Vagina (tissue), 2 donors: ENCODE measurements at regions not wholly inside any gene's neighbourhood (a gene's known extent, or its start where the extent isn't known, plus 50 kb on each side); places are given as distances from the start of the nearest gene placed in this dataset.

Experiments
- DNase-seq, 2 donors: peaks; one replicate each; pipeline ENCODE4 v3.0.0-alpha.2; 2017; ENCODE audit errors: extremely low spot score in 2 of 2
- H3K27ac ChIP-seq: fragments of 200-600 bp; sonication (generic); one replicate; pipeline ENCODE4 v1.5.1; 2019
- H3K27me3 ChIP-seq: fragments of 200-600 bp; sonication (generic); one replicate; pipeline ENCODE4 v1.5.1; 2019
- H3K36me3 ChIP-seq, 2 donors: fragments of 200-600 bp; sonication (generic); one replicate each; pipeline ENCODE4 v1.5.1; 2017 to 2019
- H3K4me1 ChIP-seq: fragments of 200-600 bp; sonication (generic); one replicate; pipeline ENCODE4 v1.5.1; 2019
- H3K4me3 ChIP-seq, 2 donors: fragments of 200-600 bp; sonication (generic); 1 replicate in 1 of 2; 2 replicates in 1 of 2; pipeline ENCODE4 v1.5.1; 2016 to 2019
- H3K9me3 ChIP-seq: fragments of 200-600 bp; sonication (generic); one replicate; pipeline ENCODE4 v1.5.1; 2019
- CTCF ChIP-seq, 3 experiments: fragments of 450-650 bp in 2 of 3; fragments of 200-600 bp in 1 of 3; sonication (generic) in 1 of 3; IDR thresholded peaks; one replicate each; pipeline ENCODE4 v1.5.1; 2017 to 2019; ENCODE audit warnings: antibody characterized with exemption in 3 of 3, mild to moderate bottlenecking in 2 of 3, moderate library complexity in 2 of 3
- POLR2A ChIP-seq, 2 donors: fragments of 450-650 bp; IDR thresholded peaks; one replicate each; pipeline ENCODE4 v1.6.1; 2017; ENCODE audit warnings: antibody characterized with exemption in 2 of 2, mild to moderate bottlenecking in 2 of 2, moderate library complexity in 2 of 2
- POLR2AphosphoS5 ChIP-seq, 2 donors: sonication (generic); formaldehyde crosslinking; IDR thresholded peaks; one replicate each; pipeline ENCODE4 v1.9.0; 2017; ENCODE audit warnings: antibody characterized with exemption in 2 of 2, mild to moderate bottlenecking in 2 of 2, low read depth in 1 of 2; ENCODE audit not compliant: insufficient read depth in 1 of 2
- intact Hi-C: fragments of 100-400 bp; cut with DNase I; formaldehyde crosslinking; loops from one replicate; pipeline ENCODE4 v1.15.1; 2023

- H3K4me1 ChIP-seq: no peaks in the 10 kb centered on the region
- intact Hi-C loops: no loop called here
- H3K27ac ChIP-seq: no peak overlapping the region
- H3K4me3 ChIP-seq: no peak overlapping the region
- no peaks in the 10 kb centered on the region for H3K27me3 ChIP-seq
- TF ChIP-seq CTCF (IDR thresholded peaks at IDR 0.05) (no peak), POLR2A (IDR thresholded peaks at IDR 0.05) (no peak), POLR2AphosphoS5 (IDR thresholded peaks at IDR 0.05; ENCODE audit: insufficient read depth in 1 of 2, low read depth in 1 of 2) (no peak)
- peak in 1 of 2 donors; percentile 76 for DNase-seq
- no peaks in the 10 kb centered on the region for H3K36me3 ChIP-seq
- no peaks in the 10 kb centered on the region for H3K9me3 ChIP-seq
Measured at GRCh38 chr2:239602290-239603282, 201.8 kb upstream of the HDAC4 start.

GRCh38 chr2:239601880-239602279 is 201.1 kb upstream of the HDAC4 start:
- intact Hi-C loops: no loop called here
- no peaks in the 10 kb centered on the region for H3K36me3 ChIP-seq
- no peak overlapping the region for H3K4me3 ChIP-seq
- no peaks in the 10 kb centered on the region for H3K4me1 ChIP-seq
- H3K27ac ChIP-seq: no peak overlapping the region
- H3K27me3 ChIP-seq: no peaks in the 10 kb centered on the region
- no peak for DNase-seq
- H3K9me3 ChIP-seq: no peaks in the 10 kb centered on the region
- TF ChIP-seq CTCF (IDR thresholded peaks at IDR 0.05): no peak
- TF ChIP-seq POLR2A (IDR thresholded peaks at IDR 0.05): no peak
- TF ChIP-seq POLR2AphosphoS5 (IDR thresholded peaks at IDR 0.05; ENCODE audit: insufficient read depth in 1 of 2, low read depth in 1 of 2): no peak

- H3K27me3 ChIP-seq: no peaks in the 10 kb centered on the region
- no peak overlapping the region for H3K4me3 ChIP-seq
- TF ChIP-seq CTCF (IDR thresholded peaks at IDR 0.05): no peak
- TF ChIP-seq POLR2AphosphoS5 (IDR thresholded peaks at IDR 0.05; ENCODE audit: insufficient read depth in 1 of 2, low read depth in 1 of 2): no peak
- TF ChIP-seq POLR2A (IDR thresholded peaks at IDR 0.05): no peak
- no peaks in the 10 kb centered on the region for H3K9me3 ChIP-seq
- peak; percentile 72 to 90 for DNase-seq
- H3K4me1 ChIP-seq: no peaks in the 10 kb centered on the region
- H3K27ac ChIP-seq: no peak overlapping the region
- intact Hi-C loops: no loop called here
- H3K36me3 ChIP-seq: no peaks in the 10 kb centered on the region
Measured at GRCh38 chr2:239601201-239601851, 200.5 kb upstream of the HDAC4 start.

GRCh38 chr2:239600650-239601049 is 199.8 kb upstream of the HDAC4 start:
- no peaks in the 10 kb centered on the region for H3K36me3 ChIP-seq

More at GRCh38 chr2:239600650-239601049, 199.8 kb upstream of the HDAC4 start:
- H3K27ac ChIP-seq: no peak overlapping the region
- no peak overlapping the region for H3K4me3 ChIP-seq
- no peaks in the 10 kb centered on the region for H3K4me1 ChIP-seq
- no peak for TF ChIP-seq CTCF (IDR thresholded peaks at IDR 0.05)
- TF ChIP-seq POLR2A (IDR thresholded peaks at IDR 0.05): no peak
- no peak for TF ChIP-seq POLR2AphosphoS5 (IDR thresholded peaks at IDR 0.05; ENCODE audit: insufficient read depth in 1 of 2, low read depth in 1 of 2)
- no peaks in the 10 kb centered on the region for H3K9me3 ChIP-seq
- peak in 1 of 2 donors; percentile 52 for DNase-seq
- no peaks in the 10 kb centered on the region for H3K27me3 ChIP-seq
- intact Hi-C loops: no loop called here
